HG02571 (cell line): ENCODE measurements at regions not wholly inside any gene's neighbourhood (a gene's known extent, or its start where the extent isn't known, plus 50 kb on each side); places are given as distances from the start of the nearest gene placed in this dataset.

ENCODE experiments used
- ATAC-seq: cut with Tn5 transposase; IDR thresholded peaks from one replicate; pipeline ENCODE4 v1.9.1; 2021; ENCODE audit warnings: mild to moderate bottlenecking, moderate library complexity; ENCODE audit not compliant: unreplicated experiment

- no peak for ATAC-seq
Observed at GRCh38 chr5:2574155-2574554, 177.3 kb downstream of the IRX2 start.

- no peak for ATAC-seq
Observed at GRCh38 chr5:2570586-2570985, 180.9 kb downstream of the IRX2 start.

- no peak for ATAC-seq
Observed at GRCh38 chr5:2569774-2570542, 181.5 kb downstream of the IRX2 start.

- no peak for ATAC-seq
Observed at GRCh38 chr5:2569176-2569575, 182.3 kb downstream of the IRX2 start.

GRCh38 chr5:2566284-2566683 is 185.2 kb downstream of the IRX2 start:
- no peak for ATAC-seq

- no peak for ATAC-seq
Observed at GRCh38 chr5:2565147-2565546, 186.3 kb downstream of the IRX2 start.

GRCh38 chr5:2563046-2563445 is 188.4 kb downstream of the IRX2 start:
- no peak for ATAC-seq

- no peak for ATAC-seq
Observed at GRCh38 chr5:2562036-2562435, 189.4 kb downstream of the IRX2 start.

GRCh38 chr5:2560435-2560834 is 191.0 kb downstream of the IRX2 start:
- ATAC-seq, result no peak

- ATAC-seq, result no peak
Observed at GRCh38 chr5:2557435-2557834, 194.0 kb downstream of the IRX2 start.

- ATAC-seq, result no peak
Observed at GRCh38 chr5:2556375-2556966, 195.0 kb downstream of the IRX2 start.

- no peak for ATAC-seq
Observed at GRCh38 chr5:2553611-2554010, 197.9 kb downstream of the IRX2 start.

- no peak for ATAC-seq
Observed at GRCh38 chr5:2550509-2550908, 201.0 kb downstream of the IRX2 start.

GRCh38 chr5:2549900-2550299 is 201.6 kb downstream of the IRX2 start:
- ATAC-seq, result no peak

GRCh38 chr5:2549354-2549753 is 202.1 kb downstream of the IRX2 start:
- ATAC-seq, result no peak

GRCh38 chr5:2546938-2547337 is 204.5 kb downstream of the IRX2 start:
- no peak for ATAC-seq

GRCh38 chr5:2544003-2544402 is 207.5 kb downstream of the IRX2 start:
- ATAC-seq, result no peak

- ATAC-seq, result no peak
Observed at GRCh38 chr5:2542821-2543220, 208.7 kb downstream of the IRX2 start.

- ATAC-seq, result no peak
Observed at GRCh38 chr5:2542026-2542425, 209.5 kb downstream of the IRX2 start.

- ATAC-seq, result no peak
Observed at GRCh38 chr5:2538169-2538568, 213.3 kb downstream of the IRX2 start.

GRCh38 chr5:2537378-2538145 is 213.9 kb downstream of the IRX2 start:
- no peak for ATAC-seq
